H1 (cell line): ENCODE measurements at regions not wholly inside any gene's neighbourhood (a gene's known extent, or its start where the extent isn't known, plus 50 kb on each side); places are given as distances from the start of the nearest gene placed in this dataset.

Source experiments
- NRF1 ChIP-seq: IDR thresholded peaks from 2 replicates; pipeline ENCODE4 v1.6.1; 2011; ENCODE audit warnings: mild to moderate bottlenecking, low read depth, low read length, improper control_type of control experiment
- TF ChIP-seq, protein P1 (sequence below), 3 experiments: IDR thresholded peaks; 1 replicate in 2 of 3; 2 replicates in 1 of 3; pipeline versions ENCODE4 v1.5.1 to v1.6.1; 2011; ENCODE audit warnings: low read length in 3 of 3, mild to moderate bottlenecking in 3 of 3, inconsistent platforms in 2 of 3, low read depth in 1 of 3, moderate library complexity in 1 of 3; ENCODE audit not compliant: insufficient read depth in 1 of 3; ENCODE audit errors: control extremely low read depth in 1 of 3
- TF ChIP-seq, protein P2 (sequence below): IDR thresholded peaks from 2 replicates; pipeline ENCODE4 v1.6.1; 2011; ENCODE audit warnings: low read length, improper control_type of control experiment

DNA sequence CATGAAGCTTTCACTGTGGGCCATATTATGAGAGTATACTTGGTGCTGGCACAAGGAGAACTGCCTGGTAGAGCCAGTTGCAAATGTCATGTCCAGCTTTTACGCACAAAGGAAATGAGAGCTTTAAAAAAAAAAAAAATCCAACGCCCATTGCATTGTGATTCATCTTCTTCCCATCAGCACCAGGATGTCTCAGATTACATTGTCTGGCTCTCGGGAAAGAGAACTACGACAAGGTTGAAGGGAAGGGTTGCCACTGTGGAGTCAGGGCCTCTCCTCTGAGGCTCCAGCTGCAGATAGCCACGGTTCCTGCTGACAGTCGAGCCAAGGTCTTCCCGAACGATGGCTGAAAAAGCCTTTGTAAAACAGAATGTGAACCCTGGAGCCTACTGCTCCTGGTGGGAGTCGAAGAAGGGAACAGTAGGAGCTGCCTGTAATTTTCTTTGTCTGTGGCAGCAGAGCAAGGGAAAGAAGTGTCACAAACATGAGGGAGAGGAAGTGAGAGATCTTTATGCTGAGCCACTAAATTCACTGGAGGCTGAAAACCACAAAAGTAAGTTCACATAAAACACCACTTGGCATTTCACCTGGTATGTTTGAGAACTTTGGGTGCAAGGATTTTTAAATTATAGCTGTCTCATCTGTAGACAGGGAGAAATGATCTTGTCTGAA lies 704.7 kb downstream of the DIAPH3 start:
- TF ChIP-seq, protein P1, sequence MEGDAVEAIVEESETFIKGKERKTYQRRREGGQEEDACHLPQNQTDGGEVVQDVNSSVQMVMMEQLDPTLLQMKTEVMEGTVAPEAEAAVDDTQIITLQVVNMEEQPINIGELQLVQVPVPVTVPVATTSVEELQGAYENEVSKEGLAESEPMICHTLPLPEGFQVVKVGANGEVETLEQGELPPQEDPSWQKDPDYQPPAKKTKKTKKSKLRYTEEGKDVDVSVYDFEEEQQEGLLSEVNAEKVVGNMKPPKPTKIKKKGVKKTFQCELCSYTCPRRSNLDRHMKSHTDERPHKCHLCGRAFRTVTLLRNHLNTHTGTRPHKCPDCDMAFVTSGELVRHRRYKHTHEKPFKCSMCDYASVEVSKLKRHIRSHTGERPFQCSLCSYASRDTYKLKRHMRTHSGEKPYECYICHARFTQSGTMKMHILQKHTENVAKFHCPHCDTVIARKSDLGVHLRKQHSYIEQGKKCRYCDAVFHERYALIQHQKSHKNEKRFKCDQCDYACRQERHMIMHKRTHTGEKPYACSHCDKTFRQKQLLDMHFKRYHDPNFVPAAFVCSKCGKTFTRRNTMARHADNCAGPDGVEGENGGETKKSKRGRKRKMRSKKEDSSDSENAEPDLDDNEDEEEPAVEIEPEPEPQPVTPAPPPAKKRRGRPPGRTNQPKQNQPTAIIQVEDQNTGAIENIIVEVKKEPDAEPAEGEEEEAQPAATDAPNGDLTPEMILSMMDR (IDR thresholded peaks at IDR 0.05; ENCODE audit: control extremely low read depth in 1 of 3, insufficient read depth in 1 of 3, low read depth in 1 of 3, low read length in 3 of 3), result no peak
- TF ChIP-seq, protein P2, sequence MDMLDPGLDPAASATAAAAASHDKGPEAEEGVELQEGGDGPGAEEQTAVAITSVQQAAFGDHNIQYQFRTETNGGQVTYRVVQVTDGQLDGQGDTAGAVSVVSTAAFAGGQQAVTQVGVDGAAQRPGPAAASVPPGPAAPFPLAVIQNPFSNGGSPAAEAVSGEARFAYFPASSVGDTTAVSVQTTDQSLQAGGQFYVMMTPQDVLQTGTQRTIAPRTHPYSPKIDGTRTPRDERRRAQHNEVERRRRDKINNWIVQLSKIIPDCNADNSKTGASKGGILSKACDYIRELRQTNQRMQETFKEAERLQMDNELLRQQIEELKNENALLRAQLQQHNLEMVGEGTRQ, result no peak
- no peak for TF ChIP-seq NRF1
